GM12878 (cell line): ENCODE measurements at regions not wholly inside any gene's neighbourhood (a gene's known extent, or its start where the extent isn't known, plus 50 kb on each side); places are given as distances from the start of the nearest gene placed in this dataset.

ENCODE experiments used
- BCL3 ChIP-seq: IDR thresholded peaks from 2 replicates; pipeline ENCODE4 v1.6.1; 2011; ENCODE audit warnings: borderline replicate concordance, low read depth, mild to moderate bottlenecking, moderate library complexity, low read length; ENCODE audit not compliant: insufficient read depth, poor library complexity, severe bottlenecking
- HDAC6 ChIP-seq: fragments of 200-600 bp; sonication (generic); IDR thresholded peaks from one replicate; pipeline ENCODE4 v1.8.0; 2017; ENCODE audit warnings: antibody characterized with exemption; ENCODE audit not compliant: unreplicated experiment
- KDM1A ChIP-seq: fragments of 200-600 bp; sonication (generic); IDR thresholded peaks from 2 replicates; pipeline ENCODE4 v1.6.1; 2016; ENCODE audit warnings: borderline replicate concordance
- MYC ChIP-seq: IDR thresholded peaks from 2 replicates; pipeline ENCODE4 v1.6.1; 2011; ENCODE audit warnings: mild to moderate bottlenecking, low read length, moderate library complexity, inconsistent platforms; ENCODE audit not compliant: insufficient read depth, insufficient replicate concordance, insufficient read length, severe bottlenecking
- NR2C2 ChIP-seq: IDR thresholded peaks from 2 replicates; pipeline ENCODE4 v1.6.1; 2011; ENCODE audit warnings: borderline replicate concordance, low read depth; ENCODE audit not compliant: control insufficient read depth, insufficient read length
- PAX8 ChIP-seq: fragments of 450-650 bp; IDR thresholded peaks from 2 replicates; pipeline ENCODE4 v1.6.1; 2017; ENCODE audit warnings: mild to moderate bottlenecking, moderate library complexity
- POLR2A ChIP-seq: IDR thresholded peaks from 2 replicates; pipeline ENCODE4 v1.6.1; 2011; ENCODE audit warnings: low read depth, mild to moderate bottlenecking, low read length
- POLR2AphosphoS2 ChIP-seq: IDR thresholded peaks from 2 replicates; pipeline ENCODE4 v1.6.1; 2011; ENCODE audit warnings: low read depth, mild to moderate bottlenecking, low read length, improper control_type of control experiment, moderate library complexity
- SIX5 ChIP-seq: IDR thresholded peaks from 2 replicates; pipeline ENCODE4 v1.6.1; 2011; ENCODE audit warnings: mild to moderate bottlenecking, low read depth, low read length, moderate library complexity; ENCODE audit not compliant: severe bottlenecking
- SPI1 ChIP-seq: IDR thresholded peaks from 2 replicates; pipeline ENCODE4 v1.6.1; 2011; ENCODE audit warnings: low read depth, mild to moderate bottlenecking, low read length, moderate library complexity, borderline replicate concordance; ENCODE audit not compliant: insufficient read depth
- TAF1 ChIP-seq: IDR thresholded peaks from 2 replicates; pipeline ENCODE4 v1.6.1; 2011; ENCODE audit warnings: mild to moderate bottlenecking, low read depth, low read length, borderline replicate concordance
- YY1 ChIP-seq: IDR thresholded peaks from 2 replicates; pipeline ENCODE4 v1.6.1; 2011; ENCODE audit warnings: low read depth, mild to moderate bottlenecking, low read length
- ZBED1 ChIP-seq: IDR thresholded peaks from 2 replicates; pipeline ENCODE4 v1.6.1; 2016; ENCODE audit warnings: borderline replicate concordance
- TF ChIP-seq, protein P1 (sequence below), 3 experiments: IDR thresholded peaks in 2 of 3; conservative IDR thresholded peaks in 1 of 3; 2 replicates each; pipeline ENCODE4 v1.5.1; 2011; ENCODE audit warnings: low read depth in 3 of 3, low read length in 3 of 3, mild to moderate bottlenecking in 3 of 3, control low read depth in 2 of 3, moderate library complexity in 2 of 3, inconsistent platforms in 1 of 3, mixed read lengths in 1 of 3; ENCODE audit not compliant: control insufficient read depth in 2 of 3, insufficient read depth in 1 of 3; ENCODE audit errors: extremely low read depth in 1 of 3

DNA sequence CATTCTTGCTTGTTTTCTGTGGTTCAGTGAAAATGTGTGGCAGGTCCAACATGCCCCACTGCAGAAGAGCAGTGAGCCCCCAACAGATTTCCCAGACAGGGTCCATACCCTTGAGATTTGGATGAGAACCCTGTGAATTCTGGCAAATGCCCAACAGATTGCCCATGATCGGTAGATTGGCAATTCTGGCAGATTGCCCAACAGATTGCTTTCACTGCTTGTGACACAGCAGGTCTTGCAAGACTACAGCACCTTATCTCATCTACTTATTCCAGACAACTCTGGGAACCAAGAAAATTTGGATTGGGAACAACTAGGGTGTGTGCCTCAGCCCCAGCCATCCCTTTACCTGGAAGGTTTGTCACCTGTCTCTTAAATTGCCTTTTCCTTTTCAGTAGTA, 143.7 kb upstream of the COL1A2 start:
- TF ChIP-seq KDM1A: no peak
- TF ChIP-seq, protein P1, sequence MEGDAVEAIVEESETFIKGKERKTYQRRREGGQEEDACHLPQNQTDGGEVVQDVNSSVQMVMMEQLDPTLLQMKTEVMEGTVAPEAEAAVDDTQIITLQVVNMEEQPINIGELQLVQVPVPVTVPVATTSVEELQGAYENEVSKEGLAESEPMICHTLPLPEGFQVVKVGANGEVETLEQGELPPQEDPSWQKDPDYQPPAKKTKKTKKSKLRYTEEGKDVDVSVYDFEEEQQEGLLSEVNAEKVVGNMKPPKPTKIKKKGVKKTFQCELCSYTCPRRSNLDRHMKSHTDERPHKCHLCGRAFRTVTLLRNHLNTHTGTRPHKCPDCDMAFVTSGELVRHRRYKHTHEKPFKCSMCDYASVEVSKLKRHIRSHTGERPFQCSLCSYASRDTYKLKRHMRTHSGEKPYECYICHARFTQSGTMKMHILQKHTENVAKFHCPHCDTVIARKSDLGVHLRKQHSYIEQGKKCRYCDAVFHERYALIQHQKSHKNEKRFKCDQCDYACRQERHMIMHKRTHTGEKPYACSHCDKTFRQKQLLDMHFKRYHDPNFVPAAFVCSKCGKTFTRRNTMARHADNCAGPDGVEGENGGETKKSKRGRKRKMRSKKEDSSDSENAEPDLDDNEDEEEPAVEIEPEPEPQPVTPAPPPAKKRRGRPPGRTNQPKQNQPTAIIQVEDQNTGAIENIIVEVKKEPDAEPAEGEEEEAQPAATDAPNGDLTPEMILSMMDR (IDR thresholded peaks at IDR 0.05 in 2 of 3, conservative IDR thresholded peaks at IDR 0.05 in 1 of 3; ENCODE audit: control insufficient read depth in 2 of 3, extremely low read depth in 1 of 3, insufficient read depth in 1 of 3, low read depth in 3 of 3, low read length in 3 of 3): no peak
- TF ChIP-seq NR2C2: no peak
- no peak for TF ChIP-seq YY1
- no peak for TF ChIP-seq ZBED1
- no peak for TF ChIP-seq SIX5
- no peak for TF ChIP-seq TAF1
- TF ChIP-seq MYC: no peak
- TF ChIP-seq POLR2A: no peak
- no peak for TF ChIP-seq SPI1
- TF ChIP-seq POLR2AphosphoS2: no peak
- TF ChIP-seq HDAC6: no peak
- TF ChIP-seq PAX8: no peak
- no peak for TF ChIP-seq BCL3
